GM23338 (cell line): ENCODE measurements at regions not wholly inside any gene's neighbourhood (a gene's known extent, or its start where the extent isn't known, plus 50 kb on each side); places are given as distances from the start of the nearest gene placed in this dataset.

ENCODE experiments used
- ATAC-seq: fragments of 200-7000 bp; cut with Tn5 transposase; 3 replicates; pipeline ENCODE4 v1.9.1; 2020
- DNase-seq: peaks from one replicate; pipeline ENCODE4 v3.0.0-alpha.2; 2015; ENCODE audit warnings: low spot score
- H2AFZ ChIP-seq: fragments of 200-600 bp; sonication (generic); 2 replicates; pipeline ENCODE4 v1.8.0; 2016; ENCODE audit warnings: antibody characterized with exemption, mild to moderate bottlenecking, moderate library complexity
- H3F3A ChIP-seq: fragments of 200-600 bp; sonication (generic); replicated peaks from 2 replicates; pipeline ENCODE4 v1.8.0; 2017; ENCODE audit warnings: antibody characterized with exemption, mixed run types, low read depth
- H3K27ac ChIP-seq: fragments of 200-600 bp; sonication (generic); 2 replicates; pipeline ENCODE4 v1.6.1; 2016; ENCODE audit warnings: low read depth
- H3K27me3 ChIP-seq: fragments of 200-600 bp; sonication (generic); 2 replicates; pipeline ENCODE4 v1.8.0; 2016; ENCODE audit warnings: mild to moderate bottlenecking, mixed run types, moderate library complexity; ENCODE audit not compliant: insufficient read depth
- H3K36me3 ChIP-seq: fragments of 200-600 bp; sonication (generic); 2 replicates; pipeline ENCODE4 v1.8.0; 2016; ENCODE audit warnings: mild to moderate bottlenecking; ENCODE audit not compliant: insufficient read depth
- H3K4me1 ChIP-seq: fragments of 200-600 bp; sonication (generic); 2 replicates; pipeline ENCODE4 v1.8.0; 2016; ENCODE audit warnings: mild to moderate bottlenecking, moderate library complexity; ENCODE audit not compliant: insufficient read depth
- H3K4me2 ChIP-seq: fragments of 200-600 bp; sonication (generic); 2 replicates; pipeline ENCODE4 v1.7.1; 2017; ENCODE audit warnings: mixed run types
- H3K4me3 ChIP-seq: fragments of 200-600 bp; sonication (generic); 2 replicates; pipeline ENCODE4 v1.6.1; 2016; ENCODE audit warnings: mixed run types
- H3K79me2 ChIP-seq: fragments of 200-600 bp; sonication (generic); replicated peaks from 2 replicates; pipeline ENCODE4 v1.8.0; 2017; ENCODE audit warnings: mild to moderate bottlenecking; ENCODE audit not compliant: insufficient read depth
- H3K9me2 ChIP-seq: fragments of 200-600 bp; sonication (generic); 2 replicates; pipeline ENCODE4 v1.8.0; 2017; ENCODE audit not compliant: insufficient read depth
- H4K20me1 ChIP-seq: fragments of 200-600 bp; sonication (generic); replicated peaks from 2 replicates; pipeline ENCODE4 v1.8.0; 2017; ENCODE audit warnings: mild to moderate bottlenecking; ENCODE audit not compliant: insufficient read depth
- H3K27ac Mint-ChIP-seq: 2 replicates; pipeline ENCODE4 v1.8.0; 2020; ENCODE audit warnings: inconsistent platforms, mild to moderate bottlenecking, moderate library complexity, mixed read lengths
- H3K27me3 Mint-ChIP-seq: 3 replicates; pipeline ENCODE4 v1.8.0; 2022; ENCODE audit warnings: low read depth, mild to moderate bottlenecking, moderate library complexity, mixed read lengths, inconsistent platforms; ENCODE audit not compliant: insufficient read depth, poor library complexity
- H3K36me3 Mint-ChIP-seq: 3 replicates; pipeline ENCODE4 v1.8.0; 2021; ENCODE audit warnings: low read depth, mild to moderate bottlenecking, inconsistent platforms, moderate library complexity, mixed read lengths
- H3K4me1 Mint-ChIP-seq: 3 replicates; pipeline ENCODE4 v1.8.0; 2020; ENCODE audit warnings: mild to moderate bottlenecking, inconsistent platforms, mixed read lengths
- H3K4me3 Mint-ChIP-seq: 3 replicates; pipeline ENCODE4 v1.8.0; 2021; ENCODE audit warnings: moderate library complexity, mild to moderate bottlenecking, inconsistent platforms, mixed read lengths
- H3K9me3 Mint-ChIP-seq: 3 replicates; pipeline ENCODE4 v1.8.0; 2020; ENCODE audit warnings: moderate library complexity, mild to moderate bottlenecking, inconsistent platforms, mixed read lengths
- CREB1 ChIP-seq: fragments of 250-450 bp; sonication (Bioruptor Pico); IDR thresholded peaks from 2 replicates; pipeline ENCODE4 v1.5.0; 2020; ENCODE audit warnings: low read depth, mild to moderate bottlenecking, moderate library complexity
- ETS1 ChIP-seq: IDR thresholded peaks from 2 replicates; pipeline ENCODE4 v1.6.1; 2016; ENCODE audit warnings: antibody characterized with exemption
- EZH2 ChIP-seq: fragments of 200-600 bp; sonication (generic); IDR thresholded peaks from one replicate; pipeline ENCODE4 v1.8.0; 2017; ENCODE audit warnings: antibody characterized with exemption, mild to moderate bottlenecking, low read depth; ENCODE audit not compliant: unreplicated experiment
- EZH2phosphoT487 ChIP-seq: fragments of 200-600 bp; sonication (generic); IDR thresholded peaks from one replicate; pipeline ENCODE4 v1.8.1; 2018; ENCODE audit warnings: antibody characterized with exemption; ENCODE audit not compliant: unreplicated experiment
- JUNB ChIP-seq: IDR thresholded peaks from one replicate; pipeline ENCODE4 v1.6.1; 2016; ENCODE audit warnings: antibody characterized with exemption; ENCODE audit not compliant: unreplicated experiment
- NANOG ChIP-seq: IDR thresholded peaks from 2 replicates; pipeline ENCODE4 v1.6.1; 2016; ENCODE audit warnings: antibody characterized with exemption, borderline replicate concordance
- POLR2AphosphoS5 ChIP-seq: IDR thresholded peaks from 2 replicates; pipeline ENCODE4 v1.6.1; 2016; ENCODE audit warnings: antibody characterized with exemption, low read depth
- ZNF114 ChIP-seq: fragments of 250-450 bp; sonication (Bioruptor Pico); IDR thresholded peaks from 2 replicates; pipeline ENCODE4 v1.5.0; 2020; ENCODE audit warnings: mild to moderate bottlenecking, moderate library complexity
- ZNF331 ChIP-seq: fragments of 250-450 bp; sonication (Bioruptor Pico); IDR thresholded peaks from 2 replicates; pipeline ENCODE4 v1.5.0; 2020; ENCODE audit warnings: low read depth, mild to moderate bottlenecking, moderate library complexity
- TF ChIP-seq, protein P1 (sequence below), 2 experiments: fragments of 200-600 bp in 1 of 2; sonication (generic) in 1 of 2; conservative IDR thresholded peaks; 2 replicates each; pipeline versions ENCODE4 v1.5.1 to v1.6.1; 2016 to 2017; ENCODE audit warnings: antibody characterized with exemption in 2 of 2, low read depth in 2 of 2, mild to moderate bottlenecking in 2 of 2, moderate library complexity in 1 of 2
- TF ChIP-seq, protein P2 (sequence below): fragments of 250-450 bp; sonication (Bioruptor Pico); IDR thresholded peaks from 2 replicates; pipeline ENCODE4 v1.5.0; 2020; ENCODE audit warnings: mild to moderate bottlenecking, moderate library complexity

GRCh38 chr7:22649686-22650085 lies 77.3 kb upstream of the IL6 start:
- Histone ChIP-seq H3K36me3 (peaks cover 18% of the 10 kb centered on the region), H3K27me3 (no peaks in the 10 kb centered on the region), H4K20me1 (no peaks in the 10 kb centered on the region), H3K4me1 (peaks cover 3% of the 10 kb centered on the region; the same call in 1 of the 2 replicates), H3K79me2 (no peaks in the 10 kb centered on the region), H3K27ac (no peak overlapping the region), H2AFZ (no peak overlapping the region), H3F3A (no peaks in the 10 kb centered on the region), H3K4me2 (no peak overlapping the region), H3K4me3 (no peak overlapping the region), H3K9me2 (peaks cover 21% of the 10 kb centered on the region)
- Mint-ChIP-seq H3K9me3 (peaks cover 40% of the 10 kb centered on the region), H3K4me3 (no peak overlapping the region), H3K27ac (no peak overlapping the region), H3K27me3 (peaks cover 2% of the 10 kb centered on the region), H3K4me1 (peaks cover 10% of the 10 kb centered on the region), H3K36me3 (peaks cover 25% of the 10 kb centered on the region; the same call in 2 of the 3 replicates)
- no peak for TF ChIP-seq ZNF331 (CRISPR knock-in tag)
- ATAC-seq: no peak
- no peak for DNase-seq

DNA sequence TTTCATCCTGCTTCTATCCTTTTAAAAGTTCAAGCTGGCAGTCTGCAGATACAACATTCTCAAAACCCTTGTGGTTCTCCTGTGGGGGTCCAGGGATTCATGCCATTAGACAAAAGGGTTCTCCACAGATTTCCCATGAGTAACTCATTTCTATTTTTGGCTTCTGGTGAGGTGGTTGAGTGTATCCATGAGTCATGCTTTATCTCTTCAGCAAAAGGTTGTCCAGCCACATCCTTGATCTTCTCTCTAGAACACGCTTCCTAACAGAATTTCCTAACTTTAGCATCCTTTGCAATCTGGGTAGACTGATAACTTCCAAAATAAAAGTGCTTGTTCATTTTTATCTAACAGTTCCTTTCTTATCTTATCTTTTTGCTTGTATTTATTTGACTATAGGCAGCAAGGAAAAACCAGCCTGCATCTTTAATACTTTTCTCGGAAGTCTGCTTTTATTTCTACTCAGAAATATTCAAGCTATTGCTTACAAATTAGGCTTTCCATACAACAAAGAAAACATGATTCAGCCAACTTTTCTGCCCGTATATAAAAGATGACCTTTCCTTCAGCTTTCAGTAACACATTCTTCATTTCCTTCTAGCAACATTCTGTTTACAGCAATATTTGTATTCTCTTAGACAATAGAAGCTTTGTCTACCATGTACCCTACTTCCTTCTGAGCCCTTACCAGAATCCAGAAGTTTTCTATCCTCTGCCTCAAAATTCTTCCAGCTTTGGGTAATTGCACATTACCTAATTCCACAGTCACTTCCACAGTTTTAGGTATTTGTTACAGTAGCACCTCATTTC lies 79.3 kb upstream of the IL6 start:
- H3K9me2 ChIP-seq: peaks cover 17% of the 10 kb centered on the region
- no peak overlapping the region for H3K27ac Mint-ChIP-seq
- H3K27me3 ChIP-seq: no peaks in the 10 kb centered on the region
- peaks cover 18% of the 10 kb centered on the region for H3K36me3 ChIP-seq
- no peak overlapping the region for H3K4me3 Mint-ChIP-seq
- H3K9me3 Mint-ChIP-seq: peaks cover 58% of the 10 kb centered on the region
- H2AFZ ChIP-seq: no peak overlapping the region
- H3K4me2 ChIP-seq: no peak overlapping the region
- ATAC-seq (no peak), DNase-seq (no peak)
- no peak overlapping the region for H3K4me3 ChIP-seq
- H4K20me1 ChIP-seq: no peaks in the 10 kb centered on the region
- peaks cover 2% of the 10 kb centered on the region for H3K27me3 Mint-ChIP-seq
- H3K4me1 Mint-ChIP-seq: peaks cover 3% of the 10 kb centered on the region; the same call in 2 of the 3 replicates
- no peak overlapping the region for H3K27ac ChIP-seq
- H3K4me1 ChIP-seq: no peaks in the 10 kb centered on the region
- no peaks in the 10 kb centered on the region for H3K79me2 ChIP-seq
- H3F3A ChIP-seq: no peaks in the 10 kb centered on the region
- H3K36me3 Mint-ChIP-seq: peaks cover 36% of the 10 kb centered on the region; the same call in 2 of the 3 replicates
- TF ChIP-seq, protein P1, sequence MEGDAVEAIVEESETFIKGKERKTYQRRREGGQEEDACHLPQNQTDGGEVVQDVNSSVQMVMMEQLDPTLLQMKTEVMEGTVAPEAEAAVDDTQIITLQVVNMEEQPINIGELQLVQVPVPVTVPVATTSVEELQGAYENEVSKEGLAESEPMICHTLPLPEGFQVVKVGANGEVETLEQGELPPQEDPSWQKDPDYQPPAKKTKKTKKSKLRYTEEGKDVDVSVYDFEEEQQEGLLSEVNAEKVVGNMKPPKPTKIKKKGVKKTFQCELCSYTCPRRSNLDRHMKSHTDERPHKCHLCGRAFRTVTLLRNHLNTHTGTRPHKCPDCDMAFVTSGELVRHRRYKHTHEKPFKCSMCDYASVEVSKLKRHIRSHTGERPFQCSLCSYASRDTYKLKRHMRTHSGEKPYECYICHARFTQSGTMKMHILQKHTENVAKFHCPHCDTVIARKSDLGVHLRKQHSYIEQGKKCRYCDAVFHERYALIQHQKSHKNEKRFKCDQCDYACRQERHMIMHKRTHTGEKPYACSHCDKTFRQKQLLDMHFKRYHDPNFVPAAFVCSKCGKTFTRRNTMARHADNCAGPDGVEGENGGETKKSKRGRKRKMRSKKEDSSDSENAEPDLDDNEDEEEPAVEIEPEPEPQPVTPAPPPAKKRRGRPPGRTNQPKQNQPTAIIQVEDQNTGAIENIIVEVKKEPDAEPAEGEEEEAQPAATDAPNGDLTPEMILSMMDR (conservative IDR thresholded peaks at IDR 0.05; ENCODE audit: low read depth in 2 of 2): no peak
- TF ChIP-seq ZNF114 (CRISPR knock-in tag) (no peak), NANOG (no peak), POLR2AphosphoS5 (no peak), JUNB (no peak), EZH2 (no peak), EZH2phosphoT487 (no peak), ETS1 (no peak), CREB1 (CRISPR knock-in tag) (no peak), ZNF331 (CRISPR knock-in tag) (no peak)
- TF ChIP-seq, protein P2, sequence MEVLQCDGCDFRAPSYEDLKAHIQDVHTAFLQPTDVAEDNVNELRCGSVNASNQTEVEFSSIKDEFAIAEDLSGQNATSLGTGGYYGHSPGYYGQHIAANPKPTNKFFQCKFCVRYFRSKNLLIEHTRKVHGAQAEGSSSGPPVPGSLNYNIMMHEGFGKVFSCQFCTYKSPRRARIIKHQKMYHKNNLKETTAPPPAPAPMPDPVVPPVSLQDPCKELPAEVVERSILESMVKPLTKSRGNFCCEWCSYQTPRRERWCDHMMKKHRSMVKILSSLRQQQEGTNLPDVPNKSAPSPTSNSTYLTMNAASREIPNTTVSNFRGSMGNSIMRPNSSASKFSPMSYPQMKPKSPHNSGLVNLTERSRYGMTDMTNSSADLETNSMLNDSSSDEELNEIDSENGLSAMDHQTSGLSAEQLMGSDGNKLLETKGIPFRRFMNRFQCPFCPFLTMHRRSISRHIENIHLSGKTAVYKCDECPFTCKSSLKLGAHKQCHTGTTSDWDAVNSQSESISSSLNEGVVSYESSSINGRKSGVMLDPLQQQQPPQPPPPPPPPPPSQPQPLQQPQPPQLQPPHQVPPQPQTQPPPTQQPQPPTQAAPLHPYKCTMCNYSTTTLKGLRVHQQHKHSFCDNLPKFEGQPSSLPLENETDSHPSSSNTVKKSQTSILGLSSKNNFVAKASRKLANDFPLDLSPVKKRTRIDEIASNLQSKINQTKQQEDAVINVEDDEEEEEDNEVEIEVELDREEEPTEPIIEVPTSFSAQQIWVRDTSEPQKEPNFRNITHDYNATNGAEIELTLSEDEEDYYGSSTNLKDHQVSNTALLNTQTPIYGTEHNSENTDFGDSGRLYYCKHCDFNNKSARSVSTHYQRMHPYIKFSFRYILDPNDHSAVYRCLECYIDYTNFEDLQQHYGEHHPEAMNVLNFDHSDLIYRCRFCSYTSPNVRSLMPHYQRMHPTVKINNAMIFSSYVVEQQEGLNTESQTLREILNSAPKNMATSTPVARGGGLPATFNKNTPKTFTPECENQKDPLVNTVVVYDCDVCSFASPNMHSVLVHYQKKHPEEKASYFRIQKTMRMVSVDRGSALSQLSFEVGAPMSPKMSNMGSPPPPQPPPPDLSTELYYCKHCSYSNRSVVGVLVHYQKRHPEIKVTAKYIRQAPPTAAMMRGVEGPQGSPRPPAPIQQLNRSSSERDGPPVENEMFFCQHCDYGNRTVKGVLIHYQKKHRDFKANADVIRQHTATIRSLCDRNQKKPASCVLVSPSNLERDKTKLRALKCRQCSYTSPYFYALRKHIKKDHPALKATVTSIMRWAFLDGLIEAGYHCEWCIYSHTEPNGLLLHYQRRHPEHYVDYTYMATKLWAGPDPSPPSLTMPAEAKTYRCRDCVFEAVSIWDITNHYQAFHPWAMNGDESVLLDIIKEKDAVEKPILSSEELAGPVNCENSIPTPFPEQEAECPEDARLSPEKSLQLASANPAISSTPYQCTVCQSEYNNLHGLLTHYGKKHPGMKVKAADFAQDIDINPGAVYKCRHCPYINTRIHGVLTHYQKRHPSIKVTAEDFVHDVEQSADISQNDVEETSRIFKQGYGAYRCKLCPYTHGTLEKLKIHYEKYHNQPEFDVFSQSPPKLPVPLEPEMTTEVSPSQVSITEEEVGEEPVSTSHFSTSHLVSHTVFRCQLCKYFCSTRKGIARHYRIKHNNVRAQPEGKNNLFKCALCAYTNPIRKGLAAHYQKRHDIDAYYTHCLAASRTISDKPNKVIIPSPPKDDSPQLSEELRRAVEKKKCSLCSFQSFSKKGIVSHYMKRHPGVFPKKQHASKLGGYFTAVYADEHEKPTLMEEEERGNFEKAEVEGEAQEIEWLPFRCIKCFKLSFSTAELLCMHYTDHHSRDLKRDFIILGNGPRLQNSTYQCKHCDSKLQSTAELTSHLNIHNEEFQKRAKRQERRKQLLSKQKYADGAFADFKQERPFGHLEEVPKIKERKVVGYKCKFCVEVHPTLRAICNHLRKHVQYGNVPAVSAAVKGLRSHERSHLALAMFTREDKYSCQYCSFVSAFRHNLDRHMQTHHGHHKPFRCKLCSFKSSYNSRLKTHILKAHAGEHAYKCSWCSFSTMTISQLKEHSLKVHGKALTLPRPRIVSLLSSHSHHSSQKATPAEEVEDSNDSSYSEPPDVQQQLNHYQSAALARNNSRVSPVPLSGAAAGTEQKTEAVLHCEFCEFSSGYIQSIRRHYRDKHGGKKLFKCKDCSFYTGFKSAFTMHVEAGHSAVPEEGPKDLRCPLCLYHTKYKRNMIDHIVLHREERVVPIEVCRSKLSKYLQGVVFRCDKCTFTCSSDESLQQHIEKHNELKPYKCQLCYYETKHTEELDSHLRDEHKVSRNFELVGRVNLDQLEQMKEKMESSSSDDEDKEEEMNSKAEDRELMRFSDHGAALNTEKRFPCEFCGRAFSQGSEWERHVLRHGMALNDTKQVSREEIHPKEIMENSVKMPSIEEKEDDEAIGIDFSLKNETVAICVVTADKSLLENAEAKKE (CRISPR knock-in tag): no peak
